Heart right ventricle (tissue), 16 donors: ENCODE measurements at regions not wholly inside any gene's neighbourhood (a gene's known extent, or its start where the extent isn't known, plus 50 kb on each side); places are given as distances from the start of the nearest gene placed in this dataset.

ENCODE experiments used
- ATAC-seq, 8 donors: fragments of 200-7000 bp; cut with Tn5 transposase; one replicate each; pipeline ENCODE4 v1.9.1; 2020; ENCODE audit warnings: mild to moderate bottlenecking in 8 of 8, moderate library complexity in 8 of 8, moderate number of reproducible peaks in 1 of 8
- DNase-seq, 2 donors: peaks; one replicate each; pipeline ENCODE4 v3.0.0-alpha.2; 2020
- H3K27ac ChIP-seq, 10 donors: fragments of 200-600 bp; sonication (generic) in 2 of 10; one replicate each; pipeline versions ENCODE4 v1.5.0 to v1.8.0; 2020 to 2022; ENCODE audit warnings: mild to moderate bottlenecking in 3 of 10
- H3K27me3 ChIP-seq, 7 donors: fragments of 200-600 bp; one replicate each; pipeline ENCODE4 v1.8.0; 2021 to 2022; ENCODE audit warnings: mild to moderate bottlenecking in 2 of 7
- H3K36me3 ChIP-seq, 9 donors: fragments of 200-600 bp; sonication (generic) in 1 of 9; one replicate each; pipeline versions ENCODE4 v1.5.0 to v1.8.0; 2020 to 2022; ENCODE audit warnings: mild to moderate bottlenecking in 2 of 9
- H3K4me1 ChIP-seq, 9 donors: fragments of 200-600 bp; sonication (generic) in 1 of 9; one replicate each; pipeline versions ENCODE4 v1.5.0 to v1.8.0; 2020 to 2022; ENCODE audit warnings: mild to moderate bottlenecking in 4 of 9
- H3K4me3 ChIP-seq, 10 donors: fragments of 200-600 bp; sonication (generic) in 2 of 10; one replicate each; pipeline versions ENCODE4 v1.5.0 to v1.8.0; 2020 to 2022; ENCODE audit warnings: mild to moderate bottlenecking in 7 of 10, moderate library complexity in 2 of 10
- H3K9me3 ChIP-seq, 11 donors: fragments of 200-600 bp in 10 of 11; sonication (generic) in 2 of 11; one replicate each; pipeline versions ENCODE4 v1.5.0 to v1.8.0; 2013 to 2022; ENCODE audit warnings: mild to moderate bottlenecking in 2 of 11, control low read depth in 1 of 11, moderate library complexity in 1 of 11
- WGBS, 2 donors: extraction: QIAGEN DNeasy Blood & Tissue Kit; methylation state at CpG; one replicate each; pipeline ENCODE4 v1.1.7; 2013; ENCODE audit warnings: inconsistent platforms in 1 of 2; 5-methylcytosine and 5-hydroxymethylcytosine counted together
- intact Hi-C, 10 donors: fragments of 100-400 bp; cut with DNase I; formaldehyde crosslinking; loops; one replicate each; pipeline versions ENCODE4 v1.11.1 to v1.14.2; 2022
- TF ChIP-seq, protein P1 (sequence below), 9 donors: fragments of 200-600 bp; sonication (generic) in 2 of 9; IDR thresholded peaks; one replicate each; pipeline versions ENCODE4 v1.5.0 to v1.8.0; 2021 to 2022; ENCODE audit warnings: antibody characterized with exemption in 9 of 9, mild to moderate bottlenecking in 5 of 9, moderate library complexity in 1 of 9
- donor health status: Arrhythmogenic right ventricular cardiomyopathy.
- donor health status: ischemic (EF 13 %, LVEDD 7.1; RV severe dilation, severe dysfunction).
- donor health status: healthy with polysubstance abuse.
- donor health status: DM: no; HTN: yes; CAD: no.
- donor health status: DM: no; HTN: no; CAD: no.
- donor health status: ischemic (EF 25% LVEDD 6.9; RV normal size, moderate dysfunction).
- donor health status: ischemic (EF 25% LVEDD 5.7; RV mildly dilated, moderate dysfunction).
- donor health status: healthy.
- donor health status: DM: yes; HTN: yes; CAD: no.
- donor health status: Ischemic cardiomyopathy.
- donor health status: ischemic (EF 35%, LVEDD 5.7; RV mildly dilated, moderate dysfunction).
- donor health status: nonischemic (EF 11% LVEDD 7.7; RV severe dilation, severe dysfunction).
- donor health status: DM: yes; HTN: yes; CAD: no.
- donor health status: PGD.
- donor health status: ischemic (EF 29% LVEDD 5.4; RV normal size, mild dysfunction).
- donor health status: nonischemic (EF 23%, LVEDD 6.1; RV moderate dilation, normal function).

DNA sequence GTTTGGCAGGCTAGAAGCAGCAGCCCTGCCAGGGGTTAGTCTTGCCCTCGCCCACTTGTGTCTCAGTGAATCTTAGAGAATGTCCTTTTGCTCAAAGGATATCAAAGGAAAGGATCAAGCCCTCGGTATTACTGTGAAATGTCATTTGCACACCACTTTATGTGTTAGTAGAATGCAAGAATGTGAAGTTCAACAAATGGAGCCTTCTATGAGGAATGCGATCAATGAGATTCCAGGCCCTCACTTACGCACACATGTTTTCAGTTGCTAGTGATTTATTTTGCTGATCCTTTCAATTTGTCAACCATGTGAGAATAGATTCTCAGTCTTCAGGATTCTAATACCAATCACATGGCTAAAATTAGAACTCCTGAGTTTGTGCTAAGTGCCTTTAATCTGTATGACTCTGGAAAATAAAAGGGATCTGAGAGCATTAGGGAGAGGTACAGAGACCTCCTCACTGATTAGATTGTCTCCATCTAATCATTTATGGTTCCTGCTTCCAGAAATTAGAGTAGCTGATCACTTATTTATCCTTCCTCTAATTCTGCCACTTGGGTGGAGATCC lies 123.0 kb upstream of the SP4 start:
- Histone ChIP-seq H3K9me3 (peaks cover 0 to 12% (median 0%) of the 10 kb centered on the region in 11 donors), H3K27ac (no peak overlapping the region)

DNA sequence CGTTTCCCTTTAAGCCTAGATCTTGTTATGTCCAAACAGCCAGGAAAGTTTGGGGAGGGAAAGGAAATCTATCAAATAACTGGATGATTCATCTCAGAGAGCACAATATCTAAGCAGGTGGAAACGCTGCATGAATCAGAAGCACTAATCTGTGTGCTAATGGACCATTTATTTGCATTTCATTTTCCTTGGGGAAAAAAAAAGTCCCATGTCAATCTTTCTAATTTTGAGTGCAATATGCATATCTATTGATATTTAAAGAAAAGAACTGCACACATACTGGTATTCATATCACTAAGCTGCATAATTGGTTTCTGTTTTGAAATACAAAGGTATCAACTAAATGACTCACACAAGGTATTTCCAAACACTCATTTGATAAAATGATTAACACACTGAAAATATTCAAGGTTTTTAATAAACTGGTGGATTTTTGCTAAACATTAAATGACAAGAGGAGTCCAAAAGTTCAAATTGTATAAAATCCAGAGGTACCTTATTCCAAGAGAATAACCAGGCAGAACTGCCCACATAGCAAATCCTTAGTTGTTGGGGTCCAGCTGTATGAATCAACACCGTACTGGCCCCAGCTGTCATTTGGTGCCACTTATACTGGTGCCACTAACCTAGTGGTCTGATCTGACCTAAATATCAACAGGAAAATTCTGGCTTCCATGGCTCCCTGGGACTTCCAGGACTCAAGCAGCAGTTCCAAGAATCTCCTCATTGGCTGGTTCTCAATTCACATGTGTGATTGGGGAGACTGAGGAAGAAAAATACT lies 122.2 kb upstream of the SP4 start:
- TF ChIP-seq, protein P1, sequence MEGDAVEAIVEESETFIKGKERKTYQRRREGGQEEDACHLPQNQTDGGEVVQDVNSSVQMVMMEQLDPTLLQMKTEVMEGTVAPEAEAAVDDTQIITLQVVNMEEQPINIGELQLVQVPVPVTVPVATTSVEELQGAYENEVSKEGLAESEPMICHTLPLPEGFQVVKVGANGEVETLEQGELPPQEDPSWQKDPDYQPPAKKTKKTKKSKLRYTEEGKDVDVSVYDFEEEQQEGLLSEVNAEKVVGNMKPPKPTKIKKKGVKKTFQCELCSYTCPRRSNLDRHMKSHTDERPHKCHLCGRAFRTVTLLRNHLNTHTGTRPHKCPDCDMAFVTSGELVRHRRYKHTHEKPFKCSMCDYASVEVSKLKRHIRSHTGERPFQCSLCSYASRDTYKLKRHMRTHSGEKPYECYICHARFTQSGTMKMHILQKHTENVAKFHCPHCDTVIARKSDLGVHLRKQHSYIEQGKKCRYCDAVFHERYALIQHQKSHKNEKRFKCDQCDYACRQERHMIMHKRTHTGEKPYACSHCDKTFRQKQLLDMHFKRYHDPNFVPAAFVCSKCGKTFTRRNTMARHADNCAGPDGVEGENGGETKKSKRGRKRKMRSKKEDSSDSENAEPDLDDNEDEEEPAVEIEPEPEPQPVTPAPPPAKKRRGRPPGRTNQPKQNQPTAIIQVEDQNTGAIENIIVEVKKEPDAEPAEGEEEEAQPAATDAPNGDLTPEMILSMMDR (IDR thresholded peaks at IDR 0.05), result no peak
- no peaks in the 10 kb centered on the region for H3K4me1 ChIP-seq
- peaks cover 0 to 12% (median 0%) of the 10 kb centered on the region in 11 donors for H3K9me3 ChIP-seq
- WGBS, 2 donors, result 59 to 68% methylated on average over 3 of the region's 3 CpGs
- no peak overlapping the region for H3K27ac ChIP-seq
- H3K36me3 ChIP-seq, result no peaks in the 10 kb centered on the region
- no peak overlapping the region for H3K4me3 ChIP-seq
- peaks cover 0 to 3% (median 0%) of the 10 kb centered on the region in 7 donors for H3K27me3 ChIP-seq
- DNase-seq, result no peak
- no peak for ATAC-seq
- intact Hi-C loops, result no loop called here

More for the DNA sequence above, 123.0 kb upstream of the SP4 start:
- intact Hi-C loops, result no loop called here
- Histone ChIP-seq H3K4me3 (no peak overlapping the region), H3K4me1 (no peaks in the 10 kb centered on the region), H3K27me3 (peaks cover 0 to 3% (median 0%) of the 10 kb centered on the region in 7 donors), H3K36me3 (no peaks in the 10 kb centered on the region)
- no peak for ATAC-seq
- 86 to 87% methylated on average over 4 of the region's 4 CpGs for WGBS, 2 donors
- TF ChIP-seq, protein P1 (IDR thresholded peaks at IDR 0.05), result no peak
- DNase-seq, result no peak

DNA sequence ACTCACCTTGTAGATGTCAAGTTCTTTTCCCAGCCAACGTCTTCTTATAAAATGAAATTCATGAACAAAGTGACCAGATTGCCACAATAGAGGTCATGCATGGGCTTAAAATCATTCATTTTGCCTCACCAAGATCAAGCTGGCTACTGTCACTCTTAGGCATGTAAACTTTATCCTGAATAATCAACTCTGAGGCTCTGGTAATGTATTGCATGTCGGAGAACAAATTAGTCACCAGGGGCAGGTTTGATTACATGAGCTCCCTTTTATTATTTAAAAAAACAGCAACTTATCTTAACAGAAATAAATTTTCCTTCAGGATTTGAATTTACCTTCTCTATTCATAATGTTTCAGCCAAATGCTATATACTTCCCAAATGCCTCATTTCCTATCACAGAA lies 112.9 kb upstream of the SP4 start:
- WGBS, 2 donors, result 76 to 78% methylated on average over 2 of the region's 2 CpGs
- TF ChIP-seq, protein P1 (IDR thresholded peaks at IDR 0.05), result no peak
- no peak for ATAC-seq
- intact Hi-C loops, result no loop called here
- no peaks in the 10 kb centered on the region for H3K36me3 ChIP-seq
- H3K9me3 ChIP-seq, result peaks cover 0 to 17% (median 4%) of the 10 kb centered on the region in 11 donors
- H3K27me3 ChIP-seq, result peaks cover 0 to 2% (median 0%) of the 10 kb centered on the region in 7 donors
- H3K27ac ChIP-seq, result no peak overlapping the region
- no peak overlapping the region for H3K4me3 ChIP-seq
- DNase-seq, result no peak
- H3K4me1 ChIP-seq, result no peaks in the 10 kb centered on the region

DNA sequence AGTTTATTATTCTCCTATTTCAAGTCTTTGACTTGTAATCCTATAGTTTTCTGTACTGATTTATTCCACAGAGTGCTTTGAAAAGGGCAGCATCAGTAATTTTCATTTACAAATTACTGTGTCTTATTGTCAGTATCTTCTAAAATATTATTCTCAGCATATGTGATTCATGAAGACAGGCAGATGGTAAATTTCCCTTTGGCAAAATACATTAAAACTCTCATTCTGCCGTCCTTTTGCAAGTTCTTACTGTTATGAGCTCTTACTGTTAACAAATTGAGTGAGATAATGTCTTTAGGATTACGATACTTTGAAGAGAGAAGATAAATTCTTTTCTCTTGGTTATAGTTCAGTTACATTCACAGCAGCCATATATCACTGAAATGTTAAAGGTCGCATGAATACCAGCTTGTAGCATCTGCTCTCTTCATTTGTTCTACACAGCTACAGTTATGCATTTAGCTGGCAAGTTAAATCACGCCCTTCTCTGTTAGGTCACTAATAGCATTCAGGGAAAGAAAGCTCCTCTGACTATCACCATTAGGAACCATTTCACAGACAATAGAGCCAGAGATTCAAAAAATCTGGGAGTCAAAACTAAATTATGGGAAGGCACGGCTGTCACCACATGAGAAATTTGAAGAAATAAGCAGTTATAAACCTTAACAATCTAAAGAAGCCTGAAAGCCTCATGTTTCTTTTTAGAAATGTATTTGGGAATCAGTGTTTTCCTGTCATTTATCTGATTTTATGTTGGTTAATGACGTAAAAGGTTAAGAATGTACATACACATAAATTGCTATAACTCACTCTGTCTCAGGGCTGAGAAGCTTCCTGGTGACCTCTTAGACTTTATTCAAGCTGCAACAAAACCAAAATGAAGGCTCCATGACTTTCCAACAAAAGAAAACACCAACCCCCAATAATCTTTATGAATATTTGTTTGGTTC lies 109.6 kb upstream of the SP4 start:
- intact Hi-C loops, result no loop called here
- Histone ChIP-seq H3K9me3 (peaks cover 0 to 8% (median 0%) of the 10 kb centered on the region in 11 donors), H3K4me3 (no peak overlapping the region), H3K27me3 (peaks cover 0 to 2% (median 0%) of the 10 kb centered on the region in 7 donors), H3K27ac (no peak overlapping the region), H3K36me3 (no peaks in the 10 kb centered on the region), H3K4me1 (no peaks in the 10 kb centered on the region)
- DNase-seq, result no peak
- TF ChIP-seq, protein P1 (IDR thresholded peaks at IDR 0.05), result no peak
- ATAC-seq, result no peak
- WGBS, 2 donors, result 62 to 67% methylated on average over 6 of the region's 6 CpGs
